GM23248 (cell line): ENCODE measurements at regions not wholly inside any gene's neighbourhood (a gene's known extent, or its start where the extent isn't known, plus 50 kb on each side); places are given as distances from the start of the nearest gene placed in this dataset.

ENCODE experiments used
- DNase-seq: peaks from one replicate; pipeline ENCODE4 v3.0.0-alpha.2; 2015
- H2AFZ ChIP-seq: fragments of 200-600 bp; sonication (generic); 2 replicates; pipeline ENCODE4 v1.6.1; 2016; ENCODE audit warnings: antibody characterized with exemption
- H3F3A ChIP-seq: fragments of 200-600 bp; sonication (generic); 2 replicates; pipeline ENCODE4 v1.6.1; 2016; ENCODE audit warnings: mild to moderate bottlenecking, antibody characterized with exemption, mixed run types; ENCODE audit not compliant: insufficient read depth
- H3K27ac ChIP-seq: fragments of 200-600 bp; sonication (generic); 2 replicates; pipeline ENCODE4 v1.5.1; 2016; ENCODE audit warnings: mild to moderate bottlenecking
- H3K27me3 ChIP-seq: fragments of 200-600 bp; sonication (generic); replicated peaks from 2 replicates; pipeline ENCODE4 v1.6.1; 2016; ENCODE audit warnings: mild to moderate bottlenecking; ENCODE audit not compliant: insufficient read depth
- H3K36me3 ChIP-seq: fragments of 200-600 bp; sonication (generic); 2 replicates; pipeline ENCODE4 v1.6.1; 2016; ENCODE audit warnings: low read depth, mild to moderate bottlenecking
- H3K4me1 ChIP-seq: fragments of 200-600 bp; sonication (generic); 2 replicates; pipeline ENCODE4 v1.6.1; 2016; ENCODE audit warnings: mild to moderate bottlenecking; ENCODE audit not compliant: insufficient read depth
- H3K4me2 ChIP-seq: fragments of 200-600 bp; sonication (generic); one replicate; pipeline ENCODE4 v1.6.1; 2016; ENCODE audit warnings: mild to moderate bottlenecking; ENCODE audit not compliant: unreplicated experiment
- H3K4me3 ChIP-seq: fragments of 200-600 bp; sonication (generic); 2 replicates; pipeline ENCODE4 v1.5.1; 2016; ENCODE audit warnings: mild to moderate bottlenecking
- H3K79me2 ChIP-seq: fragments of 200-600 bp; sonication (generic); 2 replicates; pipeline ENCODE4 v1.6.1; 2016; ENCODE audit warnings: mild to moderate bottlenecking; ENCODE audit not compliant: insufficient read depth
- H3K9ac ChIP-seq: fragments of 200-600 bp; sonication (generic); 2 replicates; pipeline ENCODE4 v1.6.1; 2016; ENCODE audit warnings: mild to moderate bottlenecking
- H3K9me2 ChIP-seq: fragments of 200-600 bp; sonication (generic); 2 replicates; pipeline ENCODE4 v1.6.1; 2016; ENCODE audit warnings: mixed run types, mild to moderate bottlenecking, moderate library complexity; ENCODE audit not compliant: insufficient read depth
- H3K9me3 ChIP-seq: fragments of 200-600 bp; sonication (generic); one replicate; pipeline ENCODE4 v1.6.1; 2017; ENCODE audit warnings: low read depth
- H4K20me1 ChIP-seq: fragments of 200-600 bp; sonication (generic); 2 replicates; pipeline ENCODE4 v1.6.0; 2016; ENCODE audit not compliant: insufficient read depth
- EZH2 ChIP-seq: fragments of 200-600 bp; sonication (generic); IDR thresholded peaks from 2 replicates; pipeline ENCODE4 v1.6.1; 2018; ENCODE audit warnings: antibody characterized with exemption, mild to moderate bottlenecking; ENCODE audit not compliant: insufficient read depth, poor library complexity, severe bottlenecking
- EZH2phosphoT487 ChIP-seq: fragments of 200-600 bp; sonication (generic); IDR thresholded peaks from 2 replicates; pipeline ENCODE4 v1.6.1; 2018; ENCODE audit warnings: antibody characterized with exemption, moderate library complexity, mild to moderate bottlenecking, low read depth; ENCODE audit not compliant: insufficient read depth
- WGBS, 2 experiments: methylation state at CpG; one replicate each; pipeline ENCODE4 v1.1.6; 2015 to 2017; ENCODE audit warnings: low lambda C conversion rate in 2 of 2, low coverage in 1 of 2; ENCODE audit errors: missing lambda C conversion rate in 2 of 2; 5-methylcytosine and 5-hydroxymethylcytosine counted together
- in situ Hi-C: fragments of 300-500 bp; cut with MboI; formaldehyde crosslinking; loops from 2 replicates; pipeline ENCODE4 v1.15.0; 2020

GRCh38 chr10:2986391-2986801, 81.0 kb upstream of the PFKP start:
- no peak for DNase-seq
- no peaks in the 10 kb centered on the region for H3K36me3 ChIP-seq
- H2AFZ ChIP-seq: peak overlapping the region; percentile 66; the same call in 1 of the 2 replicates
- H3K27ac ChIP-seq: no peak overlapping the region
- no peaks in the 10 kb centered on the region for H3K9me3 ChIP-seq
- H3K4me1 ChIP-seq: peaks cover 13% of the 10 kb centered on the region
- H3K79me2 ChIP-seq: no peaks in the 10 kb centered on the region
- no peak overlapping the region for H3K4me2 ChIP-seq
- no peaks in the 10 kb centered on the region for H4K20me1 ChIP-seq
- no peak overlapping the region for H3K9ac ChIP-seq
- in situ Hi-C loops: no loop called here
- 17 to 19% methylated on average over 11 of the region's 11 CpGs for WGBS, 2 experiments
- H3F3A ChIP-seq: no peaks in the 10 kb centered on the region
- H3K4me3 ChIP-seq: no peak overlapping the region
- TF ChIP-seq EZH2 (no peak), EZH2phosphoT487 (no peak)
- H3K27me3 ChIP-seq: peaks cover 3% of the 10 kb centered on the region
- no peaks in the 10 kb centered on the region for H3K9me2 ChIP-seq

DNA sequence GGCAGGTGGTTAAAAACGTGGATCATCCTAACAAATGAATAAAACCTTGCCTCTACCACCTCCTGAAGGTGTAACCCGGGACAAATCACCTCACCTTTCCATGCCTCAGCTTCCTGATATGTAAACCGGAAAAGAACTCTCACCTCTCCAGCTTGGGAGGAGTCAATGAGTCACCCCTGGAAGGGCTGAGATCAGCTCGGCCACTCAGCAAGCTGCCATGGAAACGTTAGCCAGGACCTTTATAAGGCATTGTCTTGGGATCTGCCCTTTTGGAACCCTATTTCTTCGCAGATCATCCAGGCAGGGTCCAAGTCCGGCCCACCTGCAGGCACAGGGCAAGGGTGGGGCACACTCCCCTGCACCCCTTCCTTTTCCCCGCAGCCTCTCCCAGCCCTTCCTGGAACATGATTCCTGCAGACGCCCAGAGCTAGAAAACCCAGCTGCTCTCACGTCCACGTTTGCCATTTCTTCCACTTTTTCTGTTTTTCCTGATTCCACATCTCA, 81.6 kb upstream of the PFKP start:
- Histone ChIP-seq H2AFZ (peak overlapping the region; percentile 66), H3K27ac (no peak overlapping the region), H3K9ac (no peak overlapping the region), H3F3A (0 out of 2 replicates have a peak, but pooled peaks cover 2% of the 10 kb centered on the region), H3K4me2 (peak overlapping the region; percentile 68), H3K9me2 (no peaks in the 10 kb centered on the region), H3K4me1 (peaks cover 19% of the 10 kb centered on the region), H3K79me2 (no peaks in the 10 kb centered on the region), H4K20me1 (no peaks in the 10 kb centered on the region), H3K4me3 (peak overlapping the region; percentile 51; the same call in 1 of the 2 replicates), H3K9me3 (no peaks in the 10 kb centered on the region), H3K36me3 (no peaks in the 10 kb centered on the region), H3K27me3 (no peaks in the 10 kb centered on the region; the same call in none of the 2 replicates)
- TF ChIP-seq EZH2phosphoT487 (no peak), EZH2 (no peak)
- 10 to 19% methylated on average over 11 of the region's 11 CpGs for WGBS, 2 experiments
- peak; percentile 78 for DNase-seq
- in situ Hi-C loops: no loop called here

DNA sequence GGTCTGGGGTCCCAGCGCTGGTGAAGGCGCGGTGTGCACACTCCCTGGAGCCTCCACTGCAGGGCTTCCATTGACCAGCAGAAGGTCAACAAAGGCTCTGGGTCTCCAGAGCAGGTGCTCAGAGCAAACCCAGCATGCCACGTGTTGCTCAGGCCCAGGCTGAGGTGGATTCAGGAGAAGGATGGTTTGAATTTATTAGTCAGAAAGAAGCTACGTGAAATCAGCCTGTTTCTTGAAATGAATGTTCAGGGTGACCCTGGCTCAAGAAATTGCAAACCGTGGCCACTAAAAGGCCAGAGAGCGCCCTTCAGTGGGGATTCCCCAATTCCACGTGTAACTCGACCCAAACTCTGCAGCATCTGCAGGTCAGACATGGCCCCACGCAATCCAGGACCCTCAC, 82.7 kb upstream of the PFKP start:
- no peaks in the 10 kb centered on the region; the same call in none of the 2 replicates for H3K27me3 ChIP-seq
- no peak overlapping the region for H2AFZ ChIP-seq
- no peak overlapping the region for H3K4me2 ChIP-seq
- H3K4me3 ChIP-seq: no peak overlapping the region
- in situ Hi-C loops: no loop called here
- no peaks in the 10 kb centered on the region for H3K9me3 ChIP-seq
- no peaks in the 10 kb centered on the region for H3K79me2 ChIP-seq
- no peak overlapping the region for H3K9ac ChIP-seq
- DNase-seq: no peak
- H3K36me3 ChIP-seq: no peaks in the 10 kb centered on the region
- H4K20me1 ChIP-seq: no peaks in the 10 kb centered on the region
- 63 to 69% methylated on average over 10 of the region's 10 CpGs for WGBS, 2 experiments
- H3K27ac ChIP-seq: no peak overlapping the region
- H3K4me1 ChIP-seq: peaks cover 30% of the 10 kb centered on the region
- H3K9me2 ChIP-seq: no peaks in the 10 kb centered on the region
- 0 out of 2 replicates have a peak, but pooled peaks cover 11% of the 10 kb centered on the region for H3F3A ChIP-seq
- TF ChIP-seq EZH2phosphoT487: no peak
- no peak for TF ChIP-seq EZH2

DNA sequence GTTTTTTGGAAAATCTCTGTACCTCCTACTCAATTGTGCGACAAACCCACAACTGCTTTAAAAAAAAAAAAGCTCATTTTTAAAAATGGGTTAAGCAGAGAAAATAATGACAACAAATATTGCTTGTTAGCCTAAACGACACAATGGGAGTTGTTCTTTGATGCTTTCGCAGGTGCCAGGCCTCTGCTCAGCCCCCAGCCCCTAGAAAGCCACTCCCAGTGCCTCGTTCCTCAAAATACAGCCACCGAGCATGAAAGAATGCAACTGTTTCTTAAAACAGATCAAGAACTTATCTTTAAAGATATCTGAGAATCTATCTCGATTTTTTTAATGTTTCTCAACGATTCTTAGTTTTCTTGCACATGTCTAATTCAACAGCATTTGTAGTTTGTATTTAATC, 85.2 kb upstream of the PFKP start:
- Histone ChIP-seq H3F3A (peaks cover 19% of the 10 kb centered on the region; the same call in 1 of the 2 replicates), H3K4me3 (no peak overlapping the region), H3K9me2 (no peaks in the 10 kb centered on the region), H3K27ac (no peak overlapping the region), H3K79me2 (no peaks in the 10 kb centered on the region), H3K9me3 (no peaks in the 10 kb centered on the region), H3K27me3 (no peaks in the 10 kb centered on the region; the same call in 1 of the 2 replicates), H3K4me1 (peaks cover 38% of the 10 kb centered on the region), H3K9ac (no peak overlapping the region), H3K4me2 (no peak overlapping the region), H4K20me1 (no peaks in the 10 kb centered on the region), H3K36me3 (no peaks in the 10 kb centered on the region), H2AFZ (no peak overlapping the region)
- WGBS, 2 experiments: 70 to 76% methylated on average over 7 of the region's 7 CpGs
- no peak for DNase-seq
- in situ Hi-C loops: no loop called here
- TF ChIP-seq EZH2 (no peak), EZH2phosphoT487 (no peak)

- no peak for TF ChIP-seq EZH2
- no peak for TF ChIP-seq EZH2phosphoT487
- DNase-seq: no peak
- H3K79me2 ChIP-seq: no peaks in the 10 kb centered on the region
- H3K9me2 ChIP-seq: no peaks in the 10 kb centered on the region
- no peak overlapping the region for H3K4me3 ChIP-seq
- WGBS, 2 experiments: 85 to 88% methylated on average over 19 of the region's 19 CpGs
- no peak overlapping the region for H3K9ac ChIP-seq
- no peaks in the 10 kb centered on the region for H3K9me3 ChIP-seq
- no peak overlapping the region for H3K4me2 ChIP-seq
- peaks cover 38% of the 10 kb centered on the region for H3K4me1 ChIP-seq
- peaks cover 19% of the 10 kb centered on the region; the same call in 1 of the 2 replicates for H3F3A ChIP-seq
- no peaks in the 10 kb centered on the region for H4K20me1 ChIP-seq
- H2AFZ ChIP-seq: no peak overlapping the region
- H3K36me3 ChIP-seq: no peaks in the 10 kb centered on the region
- in situ Hi-C loops: no loop called here
- no peaks in the 10 kb centered on the region; the same call in 1 of the 2 replicates for H3K27me3 ChIP-seq
- H3K27ac ChIP-seq: peak overlapping the region; percentile 55
Observed at GRCh38 chr10:2981361-2981801, 86.0 kb upstream of the PFKP start.
